Endodermal cell (in vitro differentiated cells): ENCODE measurements at regions not wholly inside any gene's neighbourhood (a gene's known extent, or its start where the extent isn't known, plus 50 kb on each side); places are given as distances from the start of the nearest gene placed in this dataset.

Experiments used
- DNase-seq: peaks from one replicate; pipeline ENCODE4 v3.0.0-alpha.2; 2017
- H3K27ac ChIP-seq: 2 replicates; pipeline ENCODE4 v1.5.1; 2013; ENCODE audit warnings: mild to moderate bottlenecking, low read depth, low read length, moderate library complexity
- H3K27me3 ChIP-seq: 2 replicates; pipeline ENCODE4 v1.6.1; 2013; ENCODE audit warnings: mild to moderate bottlenecking, low read length, moderate library complexity; ENCODE audit not compliant: insufficient read depth, control insufficient read depth, poor library complexity, severe bottlenecking
- H3K36me3 ChIP-seq: 2 replicates; pipeline ENCODE4 v1.7.0; 2013; ENCODE audit warnings: mild to moderate bottlenecking, low read length, moderate library complexity; ENCODE audit not compliant: control insufficient read depth, insufficient read depth
- H3K4me1 ChIP-seq: one replicate; pipeline ENCODE4 v1.7.0; 2013; ENCODE audit warnings: low read length; ENCODE audit not compliant: control insufficient read depth, insufficient read depth
- H3K4me3 ChIP-seq: 2 replicates; pipeline ENCODE4 v1.5.1; 2013; ENCODE audit warnings: mild to moderate bottlenecking, low read length, moderate library complexity
- H3K9ac ChIP-seq: 2 replicates; pipeline ENCODE4 v1.6.1; 2013; ENCODE audit warnings: mild to moderate bottlenecking, low read length, moderate library complexity; ENCODE audit not compliant: poor library complexity, severe bottlenecking; ENCODE audit errors: extremely low read depth
- H3K9me3 ChIP-seq: 2 replicates; pipeline ENCODE4 v1.6.1; 2013; ENCODE audit warnings: mild to moderate bottlenecking, low read length, moderate library complexity; ENCODE audit not compliant: control insufficient read depth
- H3K27ac Mint-ChIP-seq: 2 replicates; pipeline ENCODE4 v1.8.0; 2020; ENCODE audit warnings: mixed read lengths
- H3K27me3 Mint-ChIP-seq: 2 replicates; pipeline ENCODE4 v1.8.0; 2021; ENCODE audit warnings: mild to moderate bottlenecking, mixed read lengths; ENCODE audit not compliant: insufficient read depth
- H3K36me3 Mint-ChIP-seq: 2 replicates; pipeline ENCODE4 v1.8.0; 2020; ENCODE audit warnings: low read depth, mixed read lengths
- H3K4me1 Mint-ChIP-seq: 2 replicates; pipeline ENCODE4 v1.8.0; 2020; ENCODE audit warnings: mixed read lengths
- H3K4me3 Mint-ChIP-seq: 2 replicates; pipeline ENCODE4 v1.8.0; 2020; ENCODE audit warnings: mild to moderate bottlenecking, moderate library complexity, mixed read lengths
- H3K9me3 Mint-ChIP-seq: 2 replicates; pipeline ENCODE4 v1.8.0; 2020; ENCODE audit warnings: mild to moderate bottlenecking, mixed read lengths
- CTCF ChIP-seq: fragments of 200-600 bp; sonication (generic); conservative IDR thresholded peaks from 2 replicates; pipeline ENCODE4 v1.5.0; 2021; ENCODE audit warnings: antibody characterized with exemption, mild to moderate bottlenecking
- WGBS, 2 experiments: methylation state at CpG; one replicate each; pipeline versions ENCODE4 v1.1.5 to v1.1.7; 2013; ENCODE audit warnings: missing lambda C conversion rate in 2 of 2, mixed read lengths in 1 of 2; ENCODE audit not compliant: insufficient coverage in 1 of 2, insufficient read length in 1 of 2; 5-methylcytosine and 5-hydroxymethylcytosine counted together

- no peak overlapping the region for H3K4me3 Mint-ChIP-seq
- no peaks in the 10 kb centered on the region for H3K36me3 ChIP-seq
- no peak overlapping the region for H3K4me3 ChIP-seq
- H3K4me1 Mint-ChIP-seq = no peaks in the 10 kb centered on the region
- TF ChIP-seq CTCF = peak; percentile 71
- 32 to 41% methylated on average over 3 to 4 of the region's 5 CpGs for WGBS, 2 experiments
- DNase-seq = no peak
- no peak overlapping the region for H3K27ac ChIP-seq
- no peaks in the 10 kb centered on the region for H3K27me3 ChIP-seq
- H3K4me1 ChIP-seq = no peaks in the 10 kb centered on the region
- no peak overlapping the region for H3K27ac Mint-ChIP-seq
- H3K9ac ChIP-seq = no peak overlapping the region
- H3K9me3 ChIP-seq = peaks cover 32% of the 10 kb centered on the region
- no peaks in the 10 kb centered on the region for H3K36me3 Mint-ChIP-seq
- H3K9me3 Mint-ChIP-seq = peaks cover 41% of the 10 kb centered on the region
- no peaks in the 10 kb centered on the region for H3K27me3 Mint-ChIP-seq
Measured at GRCh38 chr10:36880898-36881297, 244.5 kb upstream of the ANKRD30A start.

- DNase-seq = no peak
- no peaks in the 10 kb centered on the region for H3K27me3 Mint-ChIP-seq
- WGBS, 2 experiments = 73 to 83% methylated on average over 4 to 6 of the region's 6 CpGs
- no peaks in the 10 kb centered on the region for H3K4me1 Mint-ChIP-seq
- Histone ChIP-seq H3K9me3 (peaks cover 57% of the 10 kb centered on the region), H3K4me3 (no peak overlapping the region), H3K27ac (no peak overlapping the region), H3K9ac (no peak overlapping the region), H3K4me1 (no peaks in the 10 kb centered on the region), H3K27me3 (no peaks in the 10 kb centered on the region), H3K36me3 (no peaks in the 10 kb centered on the region)
- H3K4me3 Mint-ChIP-seq = no peak overlapping the region
- H3K36me3 Mint-ChIP-seq = no peaks in the 10 kb centered on the region
- TF ChIP-seq CTCF = no peak
- H3K9me3 Mint-ChIP-seq = peaks cover 30% of the 10 kb centered on the region
- H3K27ac Mint-ChIP-seq = no peak overlapping the region
Measured at GRCh38 chr10:36872702-36873393, 252.6 kb upstream of the ANKRD30A start.

GRCh38 chr10:36840788-36841187, 284.6 kb upstream of the ANKRD30A start:
- no peak overlapping the region for H3K4me3 ChIP-seq
- no peaks in the 10 kb centered on the region for H3K36me3 ChIP-seq
- H3K4me3 Mint-ChIP-seq = no peak overlapping the region
- no peaks in the 10 kb centered on the region for H3K27me3 Mint-ChIP-seq
- WGBS, 2 experiments = 86 to 92% methylated on average over 3 to 4 of the region's 4 CpGs
- no peak for DNase-seq
- H3K9me3 Mint-ChIP-seq = peaks cover 58% of the 10 kb centered on the region
- no peak for TF ChIP-seq CTCF
- H3K9ac ChIP-seq = no peak overlapping the region
- peaks cover 44% of the 10 kb centered on the region for H3K9me3 ChIP-seq
- H3K27ac Mint-ChIP-seq = no peak overlapping the region
- H3K36me3 Mint-ChIP-seq = no peaks in the 10 kb centered on the region
- no peak overlapping the region for H3K27ac ChIP-seq
- no peaks in the 10 kb centered on the region for H3K4me1 ChIP-seq
- no peaks in the 10 kb centered on the region for H3K27me3 ChIP-seq
- no peaks in the 10 kb centered on the region for H3K4me1 Mint-ChIP-seq
